NCI-H1092 (cell line): ENCODE measurements at regions not wholly inside any gene's neighbourhood (a gene's known extent, or its start where the extent isn't known, plus 50 kb on each side); places are given as distances from the start of the nearest gene placed in this dataset.

Experiments
- DNase-seq: peaks from one replicate; lab custom pipeline; 2025; lab: John Stamatoyannopoulos, UW

DNA sequence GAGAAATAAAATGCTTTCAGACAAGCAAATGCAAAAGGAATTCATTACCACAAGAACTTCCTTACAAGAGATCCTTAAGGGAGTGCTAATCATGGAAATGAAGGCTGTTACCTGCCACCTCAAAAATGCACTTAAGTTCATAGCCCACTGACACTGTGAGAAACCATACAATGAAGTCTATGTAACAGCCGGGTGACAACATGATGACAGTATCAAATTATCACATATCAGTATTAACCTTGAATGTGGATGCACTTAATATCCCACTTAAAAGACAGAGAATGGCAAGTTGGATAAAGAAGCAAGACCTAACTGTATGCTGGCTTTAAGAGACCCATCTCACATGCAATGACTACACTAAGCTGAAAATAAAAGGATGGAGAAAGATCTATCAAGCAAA is 403.4 kb upstream of the MC4R start:
- DNase-seq = no peak

DNA sequence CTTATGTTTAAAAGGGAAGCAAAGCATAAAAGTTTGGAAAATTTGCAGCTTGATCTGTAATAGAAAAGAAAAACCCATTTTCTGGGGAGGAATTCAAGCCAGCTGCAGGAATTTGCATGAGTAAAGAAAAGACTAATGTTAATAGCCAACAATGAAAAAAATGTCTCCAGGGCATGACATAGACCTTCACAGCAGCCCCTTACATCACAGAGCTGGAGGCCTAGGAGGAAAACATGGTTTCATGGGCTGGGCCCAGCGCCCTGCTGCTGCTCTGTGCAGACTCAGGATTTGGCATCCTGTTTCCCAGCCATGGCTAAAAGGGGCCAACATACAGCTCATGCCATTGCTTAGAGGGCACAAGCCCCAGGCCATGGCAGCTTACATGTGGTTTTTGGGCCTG is 411.6 kb upstream of the MC4R start:
- DNase-seq = no peak

DNA sequence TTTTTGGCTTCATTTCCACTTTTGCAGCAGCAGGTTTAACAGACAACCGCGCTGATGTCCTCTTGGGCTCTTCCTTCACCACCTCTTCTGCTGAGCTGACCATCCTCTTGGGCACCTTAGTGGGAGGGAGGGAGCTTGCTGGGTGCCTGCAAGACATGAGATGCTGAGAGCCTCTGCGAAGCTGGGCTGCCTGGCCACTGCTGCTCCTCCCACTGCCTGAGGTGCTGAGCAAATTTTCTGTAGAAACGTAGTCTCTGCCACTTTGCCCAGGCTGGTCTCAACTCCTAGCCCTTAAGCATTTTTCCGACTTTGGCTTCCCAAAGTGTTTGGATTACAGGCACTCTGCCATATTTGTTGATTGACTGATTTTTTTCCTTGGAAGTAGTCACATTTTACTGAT is 422.2 kb upstream of the MC4R start:
- DNase-seq = no peak

DNA sequence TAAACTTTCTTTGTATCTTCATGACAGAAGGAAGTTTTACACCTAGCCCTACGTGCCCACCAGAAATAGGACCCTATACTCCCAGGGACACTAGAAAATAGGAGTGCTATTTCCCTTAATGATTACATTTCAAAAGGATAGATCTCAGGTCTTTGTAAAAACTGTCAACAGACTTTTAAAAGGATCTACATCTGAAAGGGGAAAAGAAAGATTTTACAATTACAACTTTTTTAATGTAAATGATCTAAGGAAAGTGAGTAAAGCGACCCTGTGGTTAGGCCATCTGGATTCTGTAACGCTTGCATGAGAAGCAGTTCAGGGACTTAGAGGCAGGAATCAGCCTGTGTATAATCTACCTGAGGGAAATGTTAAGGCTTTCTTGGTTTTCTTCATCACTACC is 431.8 kb upstream of the MC4R start:
- no peak for DNase-seq

DNA sequence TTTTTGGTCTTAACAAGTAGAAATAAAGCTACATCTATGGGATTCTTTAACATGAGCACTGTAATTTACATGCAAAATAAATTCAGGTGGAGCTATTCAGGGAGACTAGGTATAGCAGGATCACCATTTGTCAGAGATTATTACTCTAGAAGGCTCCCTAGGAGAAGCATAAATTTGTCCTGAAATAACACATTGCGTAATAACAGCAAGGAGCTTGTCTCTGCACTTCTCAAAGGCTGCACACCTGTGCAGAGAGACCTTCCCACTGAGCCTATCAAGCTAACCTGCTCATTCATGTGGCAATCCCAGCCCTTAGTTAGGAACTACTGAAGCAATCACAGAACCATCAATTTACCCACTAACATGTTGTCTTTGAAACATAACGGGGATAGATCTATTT is 437.4 kb upstream of the MC4R start:
- DNase-seq = no peak

DNA sequence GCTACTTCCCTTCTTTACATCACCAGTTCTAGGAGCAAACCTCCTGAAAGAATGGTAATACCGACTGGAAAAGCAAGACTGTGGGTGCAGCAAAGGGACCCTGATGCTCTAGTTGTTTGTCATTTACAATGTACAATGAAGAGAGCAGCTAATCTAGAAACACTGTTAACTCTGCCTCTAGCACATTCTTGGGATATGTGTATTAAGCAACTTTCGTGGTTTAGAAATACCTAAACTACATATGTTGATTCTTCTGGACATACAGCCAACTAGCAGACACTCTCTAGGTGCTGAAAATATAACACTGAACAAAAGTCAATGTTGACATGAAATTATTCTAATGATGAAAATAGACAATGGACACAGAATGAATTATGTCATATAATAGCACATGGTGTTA is 440.3 kb upstream of the MC4R start:
- DNase-seq = no peak

DNA sequence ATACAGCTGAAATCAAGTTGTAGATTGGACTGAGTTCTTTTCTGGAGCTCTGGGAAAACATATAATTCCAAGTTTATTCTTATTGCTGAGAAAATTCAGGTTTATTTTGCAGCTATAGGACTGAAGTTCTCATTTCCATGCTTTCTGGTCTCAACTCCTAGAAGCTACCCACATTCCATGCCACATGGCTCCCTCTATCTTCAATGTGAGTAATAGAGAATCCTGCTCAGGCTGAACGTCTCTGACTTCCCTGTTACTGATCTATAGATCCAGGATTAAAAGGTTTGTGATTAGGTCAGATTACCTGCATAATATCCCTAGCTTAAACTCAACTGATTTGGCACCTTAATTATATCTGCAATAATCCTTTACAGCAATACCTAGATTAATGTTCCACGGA is 453.8 kb upstream of the MC4R start:
- no peak for DNase-seq

DNA sequence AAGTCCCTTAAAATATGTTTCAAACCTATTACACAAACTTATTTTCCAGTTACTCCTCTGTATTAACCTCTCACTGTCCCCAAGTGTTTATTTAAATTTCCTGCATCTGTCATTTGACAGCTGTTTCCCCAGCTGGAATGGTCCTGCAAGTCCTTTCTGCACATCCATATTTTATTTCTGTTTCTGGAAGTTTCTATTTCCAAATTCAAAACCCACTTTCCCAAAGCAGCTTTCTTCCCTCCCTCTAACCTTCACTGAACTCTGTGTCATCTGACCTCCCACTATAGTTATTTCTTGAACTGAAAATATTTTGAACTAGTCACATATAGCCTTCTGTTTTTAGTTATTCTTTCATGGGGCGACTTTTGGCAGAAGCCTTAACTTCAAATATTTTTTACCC is 459.4 kb upstream of the MC4R start:
- DNase-seq = no peak

DNA sequence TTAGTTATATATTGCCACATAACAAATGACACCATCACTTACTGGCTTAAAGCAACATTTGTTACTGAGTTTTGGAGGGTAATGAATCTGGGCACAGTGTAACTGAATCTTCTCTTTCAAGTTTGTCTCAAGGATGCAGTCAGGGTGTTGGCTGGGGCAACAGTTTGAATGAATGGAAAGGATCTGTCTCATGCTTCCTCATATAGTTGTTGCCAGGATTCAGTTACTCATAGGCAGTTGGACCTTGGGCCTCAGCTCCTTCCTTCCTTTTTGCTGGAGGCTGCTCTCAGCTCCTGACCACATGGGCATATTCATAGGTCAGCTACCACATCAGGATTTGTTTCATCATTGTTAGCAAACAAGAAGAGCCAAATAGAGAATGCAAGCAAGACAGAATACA is 466.1 kb upstream of the MC4R start:
- no peak for DNase-seq

DNA sequence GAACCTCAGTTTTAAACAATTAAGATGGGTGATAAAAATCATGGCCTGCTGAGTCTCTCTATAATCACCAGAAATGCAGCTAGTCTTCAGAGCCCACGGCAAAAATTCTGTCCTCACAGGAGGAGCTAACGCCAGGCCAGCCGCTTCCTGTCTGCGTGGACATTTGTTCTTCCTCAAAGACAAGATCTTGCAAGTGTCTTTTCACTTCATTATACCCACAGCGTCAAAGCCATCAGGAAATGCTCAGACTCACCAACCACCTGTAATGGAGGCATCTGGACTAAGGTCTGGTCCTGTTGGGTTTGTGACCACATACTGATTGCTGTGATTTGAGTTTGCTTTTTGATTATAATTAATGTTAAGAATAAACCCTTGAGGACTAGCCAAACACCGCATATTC is 473.8 kb upstream of the MC4R start:
- DNase-seq = no peak

DNA sequence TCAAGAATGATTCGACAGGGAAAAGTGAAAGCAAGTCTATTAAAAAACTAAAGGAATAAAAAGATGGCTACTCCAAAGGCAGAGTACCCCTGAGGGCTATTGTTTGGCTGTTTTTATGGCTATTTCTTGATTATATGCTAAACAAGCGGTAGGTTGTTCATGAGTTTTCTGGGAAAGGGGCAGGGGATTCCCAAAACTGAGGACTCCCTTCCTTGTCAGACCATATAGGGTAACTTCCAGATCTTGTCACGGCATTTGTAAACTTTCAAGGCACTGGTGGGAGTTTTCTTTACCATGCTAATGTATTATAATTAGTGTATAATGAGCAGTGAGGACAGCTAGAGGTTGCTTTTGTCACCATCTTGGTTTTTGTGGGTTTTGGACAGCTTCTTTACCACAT is 474.9 kb upstream of the MC4R start:
- DNase-seq = no peak

DNA sequence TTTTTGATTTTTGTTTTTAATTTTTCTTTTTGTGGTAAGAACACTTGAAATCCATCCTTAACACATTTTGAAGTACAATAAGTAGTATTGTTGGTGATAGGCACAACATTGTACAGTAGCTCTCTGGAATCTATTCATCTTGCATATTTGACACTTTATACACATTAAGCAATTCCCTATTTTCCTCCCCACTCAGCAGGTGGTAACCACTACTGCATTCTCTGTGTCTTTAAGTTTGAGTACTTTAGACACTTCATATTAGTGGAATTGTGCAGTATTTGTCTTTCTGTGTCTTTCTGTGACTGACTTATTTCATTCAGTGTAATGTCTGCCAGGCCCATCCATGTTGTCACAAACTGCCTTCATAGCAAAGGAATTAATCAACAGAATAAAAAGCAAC is 471.7 kb upstream of the CDH20 start:
- DNase-seq = no peak

DNA sequence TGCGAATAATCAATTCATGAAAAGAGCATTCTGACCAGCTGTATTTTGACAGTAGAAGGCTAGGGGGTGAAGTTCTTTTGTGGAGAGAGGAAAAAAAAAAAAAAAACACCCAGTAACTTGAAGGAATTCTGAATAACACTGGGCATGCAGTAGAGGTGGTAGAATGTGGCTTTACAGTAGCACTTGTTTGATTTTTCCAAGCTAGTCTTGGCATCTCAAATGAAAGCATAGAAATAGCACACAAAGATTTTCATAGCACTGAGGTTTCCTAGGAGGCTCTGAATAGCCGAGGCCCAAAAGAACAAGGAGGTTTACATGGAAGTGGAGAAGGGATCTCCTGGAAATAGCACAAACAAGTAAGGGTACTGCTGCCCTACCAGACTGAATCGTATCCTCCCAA is 470.2 kb upstream of the CDH20 start:
- DNase-seq = no peak

DNA sequence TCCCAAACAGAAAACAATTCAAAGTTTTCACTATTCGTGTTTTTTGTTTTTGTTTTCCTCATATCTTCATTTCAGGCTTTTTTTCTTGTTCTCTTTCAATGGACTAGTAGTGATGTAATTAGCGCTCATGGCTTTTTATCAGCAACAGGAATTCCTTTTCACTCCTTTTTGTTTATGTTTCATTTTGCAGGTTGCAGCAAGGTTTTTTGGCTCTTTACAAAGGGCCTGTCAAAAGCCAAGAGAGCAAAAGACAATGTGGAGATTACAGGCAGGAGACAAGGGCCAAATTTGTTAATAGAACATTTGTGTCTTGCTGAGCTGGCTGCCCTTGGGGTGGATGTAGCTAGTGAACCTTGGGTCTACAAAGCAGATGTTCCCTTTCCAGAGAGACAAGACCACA is 467.4 kb upstream of the CDH20 start:
- no peak for DNase-seq

DNA sequence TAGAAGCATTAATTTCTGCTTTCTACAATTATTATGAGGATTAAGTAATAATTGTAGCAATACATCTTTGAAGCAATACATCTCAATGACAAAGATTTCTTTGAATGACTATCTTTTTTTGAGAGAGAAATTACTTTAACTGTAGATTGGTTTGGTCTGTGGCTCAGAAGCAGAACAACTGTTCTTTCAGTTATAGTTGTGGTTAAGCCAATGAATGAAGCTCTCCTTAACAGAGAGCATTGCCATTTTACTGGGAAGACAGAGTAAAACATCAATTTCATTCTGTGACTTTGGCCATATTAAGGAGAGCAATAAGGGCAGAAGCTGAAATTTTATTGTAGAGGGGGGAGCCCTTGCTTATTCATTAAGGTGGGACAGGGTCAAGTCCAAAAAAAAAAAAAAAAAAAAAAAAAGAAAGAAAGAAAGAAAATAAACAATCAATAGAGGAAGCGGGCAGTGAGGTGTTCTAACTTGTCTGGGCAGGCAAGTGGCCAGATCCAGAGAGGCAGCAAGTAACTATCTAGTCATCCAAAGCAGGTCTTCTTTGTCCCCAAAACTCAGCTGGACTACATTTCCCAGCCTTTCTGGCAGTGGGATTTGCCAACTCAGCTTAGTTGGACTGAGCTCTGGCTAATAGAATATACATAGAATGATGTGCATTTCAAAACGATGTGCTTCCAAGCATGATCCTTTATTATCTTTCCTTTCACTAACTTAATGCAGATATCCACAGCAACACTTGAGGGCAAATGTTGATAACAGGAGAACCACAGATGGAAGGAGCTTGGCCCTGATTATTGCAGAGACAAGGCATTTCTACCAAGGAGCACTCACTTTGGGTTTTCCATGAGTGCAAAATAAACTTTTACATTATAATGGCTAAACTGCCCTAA is 462.7 kb upstream of the CDH20 start:
- DNase-seq = no peak

DNA sequence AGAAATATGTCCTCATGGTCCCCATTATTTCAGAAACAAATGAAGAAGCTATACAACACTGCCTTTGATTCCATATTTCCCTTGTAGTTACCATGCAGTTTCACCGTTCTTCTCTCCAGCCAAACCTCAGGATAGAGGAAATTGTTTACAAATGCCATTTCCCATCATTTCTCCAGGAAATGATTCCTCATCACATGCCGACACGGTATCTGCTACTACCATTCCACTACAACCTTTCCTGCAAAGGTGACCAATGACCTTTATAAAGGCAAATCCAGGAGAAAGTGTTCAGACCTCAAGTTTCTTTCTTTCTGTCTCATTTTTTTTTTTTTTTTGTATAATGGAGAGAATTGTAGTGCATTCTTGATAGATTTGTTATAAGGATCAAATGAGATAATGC is 460.8 kb upstream of the CDH20 start:
- no peak for DNase-seq

DNA sequence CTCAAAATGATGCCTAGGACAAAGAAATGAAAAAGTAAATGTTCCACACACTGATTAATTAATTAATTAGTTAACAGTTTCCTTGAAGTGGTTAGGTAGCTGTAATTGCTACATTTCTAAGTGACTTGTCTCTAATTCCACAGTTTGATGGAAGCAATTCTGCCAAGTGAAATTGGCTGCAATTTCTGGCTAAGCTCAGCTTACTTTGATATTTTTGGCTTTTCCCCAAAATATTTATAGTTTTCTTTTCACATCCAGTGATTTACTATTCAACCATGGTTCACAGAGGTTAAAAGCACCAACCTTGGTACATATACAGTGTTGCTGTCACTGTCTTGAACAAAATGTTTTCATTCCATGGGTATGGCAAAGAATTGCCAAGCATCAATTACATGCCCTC is 459.5 kb upstream of the CDH20 start:
- DNase-seq = no peak

DNA sequence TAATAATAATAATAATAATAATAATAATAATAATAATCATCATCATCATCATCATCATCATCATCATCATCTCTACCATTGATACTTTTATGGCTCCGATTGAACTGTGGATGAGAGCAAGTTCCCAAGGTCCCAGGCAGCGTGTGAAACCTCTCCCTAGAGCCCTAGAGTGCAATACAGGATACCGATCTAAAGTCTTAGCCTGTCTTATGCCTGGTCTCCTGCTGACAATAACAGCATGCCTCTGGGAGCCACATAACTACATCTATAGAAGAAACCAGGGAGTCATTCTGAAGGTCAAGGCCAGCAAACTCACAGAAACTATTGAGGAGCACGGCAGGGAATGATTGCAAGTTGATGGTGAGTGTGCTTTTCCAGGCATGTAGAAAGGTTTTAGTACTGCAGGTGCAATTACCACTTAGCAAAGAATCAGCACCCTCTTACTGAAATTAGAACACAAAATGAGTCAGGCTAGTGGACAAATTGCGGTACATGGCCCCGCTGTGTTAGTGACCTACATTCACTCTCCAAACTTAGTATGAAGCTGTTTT is 457.2 kb upstream of the CDH20 start:
- no peak for DNase-seq

DNA sequence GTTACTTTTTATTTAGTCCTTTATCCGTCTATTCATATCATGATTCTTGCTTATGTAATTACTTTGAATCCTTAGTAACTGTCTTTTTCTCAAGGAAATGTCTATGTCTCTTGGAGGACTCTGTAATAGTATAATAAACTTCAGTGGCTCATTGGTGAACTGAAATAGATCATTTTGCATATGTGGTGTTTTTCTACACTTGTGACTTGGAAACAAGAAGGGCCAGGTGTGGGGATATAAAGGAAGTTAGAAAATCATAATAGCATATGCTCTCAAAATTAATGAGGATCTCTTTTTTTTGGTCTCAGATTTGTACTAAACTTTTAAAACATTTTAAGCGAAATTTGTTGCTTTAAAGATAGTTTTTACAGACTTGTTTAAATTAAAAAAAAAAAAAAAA is 453.0 kb upstream of the CDH20 start:
- no peak for DNase-seq

DNA sequence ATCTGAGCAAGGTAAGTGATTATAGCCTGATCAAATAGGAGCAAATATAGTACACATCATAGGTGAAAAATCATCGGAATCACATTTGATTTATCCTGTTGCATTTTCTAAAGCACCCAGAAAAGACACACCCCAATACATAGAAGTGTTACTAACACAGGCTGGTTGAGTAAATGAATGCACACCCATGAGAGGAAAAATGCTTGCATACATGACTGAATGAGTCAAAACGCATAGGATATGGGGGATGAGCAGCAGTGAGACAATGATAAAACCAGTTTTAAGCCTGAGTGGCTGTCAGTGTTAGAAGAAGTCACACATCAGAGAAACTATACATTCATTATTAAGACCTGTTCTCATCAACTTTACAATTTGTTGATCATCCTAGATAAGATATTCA is 449.6 kb upstream of the CDH20 start:
- DNase-seq = no peak

DNA sequence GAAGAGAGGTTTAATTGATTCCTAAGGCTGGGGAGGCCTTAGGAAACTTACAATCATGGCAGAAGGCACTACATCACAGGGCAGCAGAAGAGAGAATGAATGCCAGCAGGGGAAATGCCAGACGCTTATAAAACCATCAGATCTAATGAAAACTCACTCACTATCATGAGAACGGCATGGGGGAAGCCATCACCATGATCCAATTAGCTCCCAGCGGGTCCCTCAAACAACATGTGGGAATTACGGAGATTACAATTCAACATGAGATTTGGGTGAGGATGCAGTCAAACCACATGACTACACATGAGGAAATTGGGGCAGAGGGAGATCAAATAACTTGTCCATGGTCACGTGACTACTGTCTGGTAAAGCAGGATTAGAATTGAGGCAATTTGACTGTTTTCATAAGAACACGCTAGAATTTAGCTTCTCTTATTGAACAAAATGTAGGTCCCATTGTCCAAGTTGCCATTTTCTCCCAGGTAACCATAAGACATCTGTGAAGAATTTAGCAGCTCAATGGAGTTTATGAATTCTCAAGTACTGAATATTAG is 445.1 kb upstream of the CDH20 start:
- no peak for DNase-seq

DNA sequence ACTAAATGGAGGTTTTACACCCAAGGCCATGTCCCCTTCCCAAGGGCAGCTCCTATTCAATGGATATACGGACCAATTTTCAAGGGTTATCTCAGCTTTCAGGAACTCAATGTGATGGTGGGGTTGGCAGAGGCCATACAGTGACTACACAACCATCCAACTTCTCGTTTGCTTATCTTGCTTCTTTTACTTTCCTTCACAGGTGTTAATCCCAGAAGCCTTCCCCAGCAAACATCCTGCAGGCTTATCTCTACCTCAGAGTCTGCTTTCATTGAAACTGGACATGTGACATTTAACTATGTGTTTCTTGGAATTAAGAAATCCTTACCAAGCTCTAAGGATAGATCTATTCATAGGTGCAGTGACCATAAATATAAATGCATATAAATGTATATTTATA is 443.8 kb upstream of the CDH20 start:
- no peak for DNase-seq

DNA sequence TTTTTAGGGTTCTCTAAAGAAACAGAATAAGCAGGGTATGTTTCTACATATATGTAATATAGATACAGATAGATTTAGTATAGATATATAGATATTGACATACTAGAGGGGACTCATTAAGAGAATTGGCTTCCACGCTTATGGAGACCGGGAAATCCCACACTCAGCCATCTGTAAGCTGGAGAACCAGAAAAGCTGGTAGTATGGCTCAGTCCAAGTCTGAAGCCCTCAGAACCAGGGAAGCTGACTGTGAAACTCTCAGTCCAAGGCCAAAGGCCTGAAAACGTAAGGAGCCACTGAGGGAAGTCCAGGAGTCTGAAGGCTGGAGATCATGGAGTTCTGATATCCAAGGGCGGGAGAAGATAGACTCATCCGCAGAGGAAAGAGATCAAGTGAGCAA is 441.3 kb upstream of the CDH20 start:
- no peak for DNase-seq

DNA sequence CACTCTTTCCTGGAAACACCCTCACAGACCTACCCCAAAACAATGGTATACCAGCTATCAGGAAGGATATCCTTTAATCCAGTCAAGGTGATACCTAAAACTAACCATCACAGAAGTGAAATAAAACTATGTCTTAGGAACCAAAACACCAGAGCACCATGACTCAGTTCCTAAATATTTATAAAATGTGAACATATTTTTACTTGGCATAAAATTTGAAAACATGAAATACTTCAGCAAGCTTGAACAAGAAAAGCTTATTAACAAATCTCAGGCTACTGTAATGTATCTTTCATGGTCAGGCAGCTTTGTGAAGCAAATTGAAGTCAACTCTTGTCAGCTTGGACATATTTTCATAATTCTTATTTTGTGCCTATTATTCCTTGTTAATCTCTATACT is 440.8 kb upstream of the CDH20 start:
- DNase-seq = no peak
